Activated CD4-positive, alpha-beta T cell treated with anti-CD3 and anti-CD28 coated beads, Interleukin-2, amount 50 U/mL, for 24 hours (primary cell): ENCODE measurements at regions not wholly inside any gene's neighbourhood (a gene's known extent, or its start where the extent isn't known, plus 50 kb on each side); places are given as distances from the start of the nearest gene placed in this dataset.

Experiments used
- DNase-seq, 2 donors: peaks; one replicate each; pipeline ENCODE4 v3.0.0-alpha.2; 2020; ENCODE audit warnings: low read depth in 1 of 2, low spot score in 1 of 2

GRCh38 chr22:27507935-27508526 is 293.5 kb downstream of the MN1 start:
- no peak for DNase-seq

DNA sequence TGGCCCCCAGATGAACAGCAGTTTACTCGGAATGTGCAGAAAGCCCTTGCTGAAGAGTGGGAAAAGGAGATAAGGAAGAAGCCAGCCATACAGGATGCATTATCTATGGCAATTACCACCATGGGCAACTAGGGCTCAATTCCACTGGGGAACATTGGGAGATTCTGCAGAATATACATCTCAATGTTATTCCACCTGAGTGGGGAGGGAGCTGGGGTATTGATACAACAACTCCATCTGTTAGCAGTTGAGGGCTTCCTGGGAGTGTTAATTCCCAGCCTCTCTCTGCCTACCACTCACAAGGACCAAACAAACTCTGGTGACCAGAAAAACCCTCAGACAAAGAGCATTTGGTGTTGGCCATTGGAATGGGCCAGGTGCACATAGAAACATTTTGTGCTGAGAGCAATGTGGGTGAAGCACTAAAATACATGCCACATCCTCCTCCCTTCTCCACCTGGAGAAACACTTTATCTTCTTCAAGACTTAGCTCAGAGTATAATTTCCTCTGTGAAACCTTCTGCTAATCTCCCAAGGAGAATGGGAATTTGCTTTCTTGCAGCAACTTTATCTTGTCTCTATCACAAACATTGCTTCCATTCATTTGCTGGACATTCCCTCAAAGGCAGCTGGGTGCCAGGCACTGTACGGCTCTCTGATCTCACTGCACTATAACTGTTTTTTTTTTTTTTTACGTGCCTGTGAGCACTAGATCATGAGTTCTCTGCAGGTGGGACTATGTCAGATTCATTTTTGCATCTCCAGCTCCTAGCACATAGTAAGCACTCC is 292.2 kb downstream of the MN1 start:
- DNase-seq: no peak

- DNase-seq: no peak
These were observed 291.5 kb downstream of the MN1 start for GRCh38 chr22:27510024-27510423.

GRCh38 chr22:27512283-27512761 is 289.2 kb downstream of the MN1 start:
- no peak for DNase-seq

DNA sequence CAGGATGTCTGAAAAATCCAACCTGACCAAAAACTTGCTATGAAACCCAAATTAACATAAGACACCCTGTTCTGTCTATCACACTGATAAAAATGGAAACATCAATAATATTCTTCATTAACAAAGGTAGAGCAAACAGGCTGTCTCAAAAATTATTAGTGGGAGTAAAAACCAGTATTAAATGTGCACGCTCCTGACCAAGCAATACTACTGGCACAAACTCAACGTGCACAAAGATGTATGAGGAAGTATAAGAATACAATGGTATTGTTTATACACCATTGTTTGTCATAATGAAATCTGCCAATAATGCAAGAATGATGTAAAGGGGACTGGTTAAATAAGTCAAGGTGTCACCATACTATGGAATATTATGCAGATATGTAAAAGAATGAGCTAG is 288.5 kb downstream of the MN1 start:
- no peak for DNase-seq

DNA sequence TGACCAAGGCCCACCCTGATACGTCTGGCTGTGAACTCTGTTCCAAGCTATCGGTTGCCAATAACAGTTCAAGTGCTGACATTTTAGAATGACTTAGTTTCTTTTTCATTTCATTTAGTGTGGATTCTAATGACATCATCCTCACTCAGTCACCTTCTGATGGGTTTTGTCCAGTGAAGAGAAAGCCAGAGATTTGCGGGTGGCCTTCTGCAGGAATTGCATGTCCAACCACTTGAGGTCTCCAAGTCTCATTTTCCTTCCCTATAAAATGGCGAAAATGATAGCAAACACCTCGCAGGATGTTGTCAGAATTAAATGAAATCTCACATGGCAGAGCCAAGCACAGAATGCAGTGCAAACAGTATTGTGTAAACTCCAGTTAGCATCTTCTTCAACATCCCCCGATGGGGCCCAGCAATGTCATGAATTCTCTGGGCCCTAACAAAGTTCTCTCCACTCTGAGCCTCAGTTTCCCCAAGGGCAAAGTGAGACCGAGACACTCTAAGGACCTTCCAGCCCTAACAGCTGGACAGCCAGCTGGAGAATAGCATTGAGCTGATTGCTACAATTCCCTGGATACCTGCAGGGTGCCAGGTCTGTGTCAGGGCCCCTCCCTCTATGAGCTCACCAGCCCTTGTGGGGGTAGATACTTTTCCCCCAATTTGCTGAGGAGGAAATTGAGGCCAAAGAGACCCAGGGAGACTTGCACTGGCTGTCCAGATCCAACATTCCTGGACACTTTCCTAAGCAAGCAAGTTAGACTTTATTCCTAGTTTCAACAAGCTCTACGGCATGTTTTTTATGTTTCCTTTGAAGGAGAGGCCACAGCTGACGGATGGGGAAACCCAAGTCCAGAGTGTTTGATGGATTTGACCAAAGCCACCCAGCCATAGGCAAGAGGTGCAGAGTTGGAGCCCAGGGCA is 286.7 kb downstream of the MN1 start:
- DNase-seq: no peak

DNA sequence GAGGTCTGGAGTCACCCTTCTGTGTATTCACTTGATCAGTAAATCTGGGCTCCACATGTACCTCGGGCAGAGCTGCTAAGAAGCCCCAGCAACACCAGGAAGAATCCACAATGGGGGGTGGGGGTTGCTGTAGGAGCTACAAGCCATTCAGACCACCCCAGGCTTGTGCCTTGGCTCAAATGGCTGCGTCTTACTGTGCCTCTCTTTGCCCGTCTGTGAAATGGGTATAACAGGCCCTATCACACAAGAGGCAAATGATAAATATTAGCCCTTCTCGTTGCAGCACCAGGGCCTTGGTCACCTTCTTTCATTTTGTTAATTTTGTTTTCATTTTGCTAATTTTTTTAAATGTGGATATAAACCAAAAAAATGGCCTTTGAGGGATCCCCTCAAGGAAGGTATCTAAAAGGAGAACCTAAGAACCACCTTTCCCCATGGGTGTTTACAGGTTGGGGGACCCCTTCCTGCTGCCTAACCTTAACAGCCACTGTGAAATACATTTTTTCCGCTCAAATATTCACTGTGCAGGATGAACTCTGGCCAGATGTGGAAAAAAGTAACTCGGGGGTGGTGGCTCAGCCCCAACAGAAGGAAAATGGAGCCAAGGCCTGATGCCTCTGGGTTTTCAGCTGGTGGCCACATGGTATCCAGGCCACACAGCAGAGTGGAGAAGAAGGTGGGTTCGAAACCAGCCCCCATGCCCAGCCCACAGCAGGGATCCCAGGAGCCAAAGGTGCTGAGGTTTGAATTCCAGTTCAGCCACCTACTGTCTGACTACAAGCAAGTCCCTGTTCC is 284.0 kb downstream of the MN1 start:
- no peak for DNase-seq

GRCh38 chr22:27518531-27519340 is 282.8 kb downstream of the MN1 start:
- no peak for DNase-seq

GRCh38 chr22:27523711-27524110 is 277.8 kb downstream of the MN1 start:
- DNase-seq: no peak

DNA sequence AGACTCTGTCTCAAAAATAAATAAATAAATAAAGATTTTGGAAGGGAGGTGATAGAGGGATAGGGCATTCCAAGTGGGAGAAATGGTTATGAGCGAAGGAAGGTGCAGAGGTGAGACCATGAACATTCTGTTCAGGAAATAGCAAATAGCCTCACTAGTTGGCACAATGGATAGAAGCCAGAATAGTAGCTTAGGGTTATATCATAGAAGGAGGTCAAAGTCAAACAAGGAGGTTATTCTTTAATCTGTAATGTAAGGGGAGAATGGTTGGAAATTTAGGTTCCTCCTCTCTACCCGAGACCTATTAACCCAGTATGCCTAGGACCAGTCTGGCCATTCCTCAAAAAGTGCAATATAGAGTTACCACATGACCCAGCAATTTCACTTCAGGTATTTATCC is 275.8 kb downstream of the MN1 start:
- DNase-seq: no peak

DNA sequence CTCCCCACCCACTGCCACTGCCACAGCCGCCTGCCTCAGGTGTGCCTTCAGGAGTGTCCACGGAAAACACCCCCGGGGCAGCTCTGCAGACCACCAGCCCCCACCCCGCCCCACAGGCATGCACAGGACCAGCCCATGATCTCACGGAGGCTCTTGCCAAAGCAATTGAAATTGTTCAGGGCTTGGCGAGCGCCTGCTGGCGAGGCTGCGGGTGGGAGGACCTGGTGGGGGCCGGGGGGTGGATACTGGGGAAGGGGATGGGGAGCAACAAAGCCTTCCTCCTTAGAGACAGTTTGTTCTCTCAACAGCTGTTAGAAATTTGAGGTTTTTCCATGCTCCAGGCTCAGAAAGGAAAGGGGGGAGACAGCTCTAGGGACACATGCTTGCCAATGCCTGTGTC is 274.7 kb downstream of the MN1 start:
- no peak for DNase-seq

GRCh38 chr22:27531782-27532530 is 269.6 kb downstream of the MN1 start:
- DNase-seq: no peak

- no peak for DNase-seq
These were observed 268.3 kb downstream of the MN1 start for GRCh38 chr22:27533105-27533745.

DNA sequence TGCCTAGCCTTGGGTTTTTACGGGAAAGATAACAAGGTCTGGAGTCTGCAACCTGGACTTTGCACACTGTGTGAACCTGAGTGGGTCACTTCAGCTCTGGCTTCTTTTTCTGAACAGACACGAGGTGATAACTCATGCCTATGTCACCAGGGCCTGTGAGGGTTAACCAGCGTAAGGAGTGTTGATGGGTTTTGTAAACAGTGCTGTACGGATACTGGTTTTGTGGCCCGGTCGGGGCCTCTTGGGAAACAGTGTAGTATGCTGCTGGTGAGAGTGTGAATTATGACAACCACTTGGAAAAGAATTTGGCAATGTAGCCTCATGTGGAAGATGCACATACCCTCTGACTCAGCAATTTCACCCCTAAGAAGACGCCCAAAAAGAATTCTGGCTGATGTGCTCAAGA is 266.8 kb downstream of the MN1 start:
- no peak for DNase-seq

- DNase-seq: no peak
These were observed 266.1 kb downstream of the MN1 start for GRCh38 chr22:27535452-27535851.

DNA sequence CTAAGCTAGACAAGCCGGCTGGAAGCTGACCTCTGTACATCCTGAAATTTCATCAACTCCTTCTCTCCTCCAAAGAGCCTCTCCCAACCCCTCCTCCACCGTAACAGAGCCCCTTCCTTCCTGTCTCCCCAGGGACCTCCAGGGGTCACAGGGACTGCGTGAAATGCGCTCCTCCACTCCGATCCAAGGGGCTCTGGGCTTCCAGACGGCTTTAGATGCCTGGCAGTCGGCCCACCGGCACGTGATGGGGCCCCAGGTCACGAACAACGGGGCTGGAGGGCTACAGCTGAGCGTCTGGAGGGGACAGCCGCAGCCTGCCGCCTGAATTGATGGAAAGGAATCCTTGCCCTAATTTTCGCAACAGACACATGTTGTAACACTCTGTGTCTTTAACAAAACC is 264.1 kb downstream of the MN1 start:
- no peak for DNase-seq

DNA sequence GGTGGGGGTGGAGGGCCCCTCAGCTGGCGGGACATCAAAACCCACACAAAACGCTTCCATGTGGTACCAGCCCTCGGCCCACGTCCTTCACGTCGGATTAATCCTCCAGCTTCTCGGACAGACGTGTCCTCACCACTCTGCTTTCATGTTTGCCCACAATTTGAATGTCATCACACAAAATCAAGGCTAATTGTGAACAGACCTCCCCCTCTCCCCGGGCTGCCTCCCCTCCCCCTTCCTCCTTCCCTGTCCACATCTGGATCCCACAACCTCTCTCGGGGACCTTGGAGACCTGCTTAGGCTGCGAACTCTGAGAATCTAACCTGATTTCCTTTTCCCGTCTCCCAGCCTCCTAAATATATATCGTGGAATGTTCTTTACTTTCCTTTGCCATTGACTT is 262.9 kb downstream of the MN1 start:
- no peak for DNase-seq

GRCh38 chr22:27540247-27540646 is 261.3 kb downstream of the MN1 start:
- no peak for DNase-seq
